ENCODE measurements at regions not wholly inside any gene's neighbourhood (a gene's known extent, or its start where the extent isn't known, plus 50 kb on each side); places are given as distances from the start of the nearest gene placed in this dataset.
"Not testable (repeated sequence)": the region's sequence is repeated elsewhere in the genome, so short reads cannot be mapped to it uniquely, and the experiment has no call there.

DNA sequence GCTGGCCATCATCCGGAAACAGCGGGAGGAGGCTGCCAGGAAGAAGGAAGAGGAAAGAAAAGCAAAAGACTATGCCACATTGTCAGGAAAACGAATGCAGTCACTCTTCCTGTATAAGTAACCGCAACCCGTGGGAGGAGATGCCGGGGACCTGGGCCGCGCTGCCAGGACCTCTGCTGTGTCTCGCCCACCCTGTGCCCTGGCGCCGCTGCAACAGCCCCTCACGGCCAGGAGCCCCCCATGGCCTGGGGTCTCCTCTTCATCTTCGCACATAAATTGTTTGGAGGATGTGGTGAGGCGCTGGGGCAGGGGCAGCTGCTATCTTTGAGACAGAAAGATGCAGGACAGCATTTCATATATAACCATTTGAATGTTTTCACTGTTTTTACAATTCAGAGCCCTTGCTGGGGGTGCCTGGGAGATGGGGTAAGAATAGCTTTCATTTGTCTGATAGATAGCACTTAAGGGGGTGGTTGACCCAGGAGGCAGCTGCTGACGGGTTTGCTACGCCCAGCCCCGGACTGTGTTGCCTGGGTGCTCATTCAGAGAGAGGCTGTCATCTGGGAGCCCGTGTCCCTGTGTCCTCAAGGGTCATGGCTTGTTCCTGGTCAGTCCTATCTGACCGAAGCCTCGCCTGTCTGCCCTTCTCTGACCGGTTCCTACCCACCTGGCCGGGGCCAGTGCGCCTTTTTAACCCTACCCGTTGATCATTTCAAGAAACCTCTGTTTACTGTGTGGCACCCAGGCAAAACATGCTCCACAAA lies 1067.7 kb upstream of the COX7C start:
- DNase-seq = no peak

DNA sequence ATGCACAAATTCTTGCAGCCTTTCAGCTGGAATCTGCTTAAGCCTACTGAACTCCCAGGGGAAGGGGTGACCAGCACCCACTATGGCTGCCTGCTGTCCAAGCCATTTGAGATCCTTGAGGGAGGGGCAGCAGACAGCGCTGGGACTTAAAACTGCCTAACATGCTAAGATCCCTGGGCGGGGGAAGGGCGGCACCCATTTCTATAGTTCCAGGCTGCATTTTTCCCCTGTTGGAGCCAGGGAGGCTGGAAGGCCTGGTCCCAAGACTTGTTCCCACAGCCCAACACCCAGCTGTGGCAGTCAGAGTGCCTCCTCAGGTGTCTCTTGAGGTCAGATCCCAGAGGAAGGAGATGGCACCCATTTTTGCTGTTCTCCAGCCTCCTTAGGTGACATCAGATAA lies 1061.3 kb upstream of the COX7C start:
- no peak for DNase-seq

DNA sequence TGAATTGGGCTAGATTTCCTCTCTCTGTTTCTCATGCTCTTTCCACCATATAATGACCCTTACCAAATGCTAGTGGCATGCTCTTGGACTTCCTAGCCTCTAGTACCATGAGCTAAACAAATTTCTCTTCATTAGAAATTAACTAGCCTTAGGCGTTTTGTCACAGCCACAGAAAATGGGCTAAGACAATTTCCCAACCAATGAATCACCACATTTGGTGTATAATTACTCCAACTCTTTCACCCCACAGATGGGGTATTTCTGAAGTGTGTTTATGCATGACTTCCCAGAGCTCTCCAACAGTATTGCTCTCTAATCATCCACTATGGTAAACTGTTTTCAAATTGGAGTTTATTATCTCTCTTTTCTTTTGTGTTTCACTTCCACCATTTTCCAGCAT lies 1041.1 kb upstream of the COX7C start:
- DNase-seq = no peak

DNA sequence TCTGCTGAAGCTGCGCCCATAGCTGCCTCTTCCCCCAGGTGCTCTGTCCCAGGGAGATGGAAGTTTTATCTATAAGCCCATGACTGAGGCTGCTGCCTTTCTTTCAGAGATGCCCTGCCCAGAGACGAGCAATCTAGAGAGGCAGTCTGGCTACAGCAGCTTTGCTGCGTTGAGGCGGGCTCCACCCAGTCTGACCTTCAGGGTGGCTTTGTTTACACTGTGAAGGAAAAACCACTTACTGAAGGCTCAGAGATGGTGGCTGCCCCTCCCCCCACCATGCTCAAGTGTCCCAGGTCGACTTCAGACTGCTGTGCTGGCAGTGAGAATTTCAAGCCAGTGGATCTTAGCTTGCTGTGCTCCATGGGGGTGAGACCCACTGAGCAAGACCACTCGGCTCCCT lies 1029.9 kb upstream of the COX7C start:
- DNase-seq = not testable (repeated sequence)

DNA sequence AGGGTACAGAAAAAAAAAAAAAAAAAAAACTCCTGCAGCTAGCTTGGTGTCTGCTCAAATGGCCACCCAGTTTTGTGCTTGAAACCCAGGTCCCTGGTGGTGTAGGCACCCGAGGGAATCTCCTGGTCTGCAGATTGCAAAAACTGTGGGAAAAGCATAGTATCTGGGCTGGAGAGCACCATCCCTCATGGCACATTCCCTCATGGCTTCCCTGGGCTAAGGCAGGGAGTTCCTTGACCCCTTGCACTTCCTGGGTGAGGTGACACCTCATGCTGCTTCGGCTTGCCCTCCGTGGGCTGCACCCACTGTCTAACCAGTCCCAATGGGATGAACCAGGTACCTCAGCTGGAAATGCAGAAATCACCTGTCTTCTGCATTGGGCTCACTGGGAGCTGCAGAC lies 1029.5 kb upstream of the COX7C start:
- not testable (repeated sequence) for DNase-seq

DNA sequence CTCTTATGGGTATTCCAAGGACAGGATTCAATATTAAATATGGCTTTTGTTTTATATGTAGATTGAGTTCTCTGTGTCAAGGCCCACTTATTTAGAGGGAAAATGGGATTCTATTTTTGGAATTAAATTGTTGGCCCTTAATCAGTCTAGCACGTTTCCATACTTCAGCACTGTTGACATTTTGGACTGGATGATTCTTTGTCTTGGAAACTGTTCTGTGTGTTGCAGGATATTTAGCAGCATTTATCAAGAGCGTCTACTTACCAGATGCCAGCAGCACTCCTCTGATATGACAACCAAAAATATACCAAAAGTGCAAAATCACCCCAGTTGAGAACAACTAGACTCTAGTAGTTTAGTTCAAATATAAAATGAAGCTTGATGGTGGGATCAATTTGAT lies 1027.0 kb upstream of the COX7C start:
- no peak for DNase-seq

DNA sequence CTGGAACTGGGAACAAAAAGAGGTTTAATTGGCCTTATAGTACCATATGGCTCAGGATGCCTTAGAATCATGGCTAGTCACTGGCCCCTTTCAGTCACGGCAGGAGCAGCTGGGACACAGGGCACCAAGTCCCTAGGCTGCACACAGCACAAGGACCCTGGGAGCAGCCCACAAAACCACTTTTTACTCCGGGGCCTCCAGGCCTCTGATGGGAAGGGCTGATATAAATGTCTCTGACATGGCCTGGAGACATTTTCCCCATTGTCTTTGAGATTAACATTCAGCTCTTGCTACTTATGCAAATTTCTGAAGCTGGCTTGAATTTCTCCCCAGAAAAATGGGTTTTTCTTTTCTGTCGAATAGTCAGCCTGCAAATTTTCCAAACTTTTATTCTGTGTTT lies 1026.4 kb upstream of the COX7C start:
- no peak for DNase-seq

DNA sequence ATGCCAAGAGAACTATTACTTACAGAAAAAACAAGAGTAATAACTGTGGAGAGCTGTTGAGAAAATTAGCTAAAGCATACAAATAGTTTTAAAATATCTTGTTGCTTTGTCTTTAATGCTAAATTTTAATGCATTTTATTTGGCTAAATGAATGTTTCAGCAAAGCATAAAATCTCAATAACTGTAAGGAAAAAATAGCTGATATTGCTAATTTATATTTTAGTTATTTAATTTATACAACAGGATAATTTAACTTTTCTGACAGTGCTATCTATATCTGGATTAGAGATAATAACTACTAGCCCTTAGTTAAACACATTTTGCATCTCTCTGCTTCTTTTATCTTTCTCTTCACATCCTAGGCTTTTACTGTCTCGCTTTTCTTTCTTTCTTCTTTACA lies 1014.9 kb upstream of the COX7C start:
- DNase-seq = no peak

DNA sequence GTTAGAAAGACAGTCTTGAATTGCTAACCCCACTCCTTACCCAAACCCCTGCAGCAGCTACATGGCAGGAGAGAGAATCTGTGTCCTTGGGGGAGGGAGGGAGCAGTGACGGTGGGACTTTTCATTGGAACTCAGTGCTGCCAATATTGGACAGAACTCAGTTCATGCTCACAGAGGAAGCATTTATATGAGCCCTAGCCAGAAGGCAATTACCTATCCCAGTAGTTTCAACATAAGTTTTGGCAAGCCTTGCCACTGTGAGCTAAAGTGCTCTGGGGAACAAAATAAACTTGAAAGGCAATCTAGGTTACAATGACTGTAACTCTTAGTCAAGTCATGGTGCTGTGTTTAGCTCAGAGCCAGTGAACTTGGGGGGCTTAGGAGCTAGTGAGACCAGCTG lies 1013.4 kb upstream of the COX7C start:
- DNase-seq = no peak

DNA sequence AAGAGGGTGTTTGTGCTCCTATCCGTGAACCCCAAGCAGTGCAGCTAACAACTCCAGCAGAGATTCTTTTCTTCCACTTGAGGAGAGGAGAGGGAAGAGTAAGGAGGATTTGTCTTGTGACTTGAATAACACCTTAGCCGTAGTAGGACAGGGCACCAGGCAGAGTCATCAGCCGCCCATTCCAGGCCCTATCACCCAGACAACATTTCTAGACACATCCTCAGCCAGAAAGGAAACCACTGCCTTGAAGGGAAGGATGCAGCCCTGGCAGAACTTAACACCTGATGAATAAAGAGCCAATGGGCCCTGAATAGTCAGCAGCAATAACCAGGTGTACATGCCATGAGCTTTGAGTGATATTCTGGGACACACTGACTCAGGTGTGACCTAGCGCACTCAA lies 1013.0 kb upstream of the COX7C start:
- DNase-seq = no peak

DNA sequence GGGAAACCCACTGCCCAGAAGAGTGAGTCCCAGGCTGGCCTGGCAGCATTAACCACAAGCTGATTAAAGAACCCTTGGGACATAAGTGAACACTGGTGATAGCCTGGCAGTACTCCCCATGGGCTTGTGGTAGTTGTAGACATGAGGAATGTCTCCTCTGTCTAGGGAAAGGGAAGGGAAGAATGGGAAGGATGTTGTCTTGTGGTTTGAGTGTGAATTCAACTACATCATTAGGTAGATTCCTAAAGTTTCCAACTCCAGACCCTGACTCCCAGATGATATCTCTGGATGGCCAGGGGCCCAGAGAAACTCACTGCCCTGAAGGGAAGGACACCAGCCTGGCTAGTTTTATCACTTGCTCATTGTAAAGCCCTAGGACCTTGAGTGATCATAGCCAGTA lies 1012.4 kb upstream of the COX7C start:
- no peak for DNase-seq

DNA sequence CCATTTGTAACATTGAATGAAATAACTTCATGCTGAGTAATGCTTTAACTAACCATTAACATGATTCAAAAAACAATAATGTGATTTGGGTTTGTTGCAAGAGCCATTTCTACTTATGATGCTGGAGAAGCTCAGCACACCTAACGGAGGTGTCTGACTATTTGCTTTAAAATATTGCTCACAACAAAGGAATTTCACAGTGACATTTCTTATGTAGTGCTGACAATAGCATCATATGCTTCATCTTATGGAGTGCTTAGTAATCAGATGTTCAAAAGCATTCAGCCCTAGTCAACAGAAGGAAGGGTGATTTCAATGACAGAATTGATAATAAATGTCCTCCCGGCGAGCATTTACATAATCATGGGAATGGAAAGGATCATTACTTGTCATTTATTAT lies 1003.3 kb upstream of the COX7C start:
- DNase-seq = no peak

DNA sequence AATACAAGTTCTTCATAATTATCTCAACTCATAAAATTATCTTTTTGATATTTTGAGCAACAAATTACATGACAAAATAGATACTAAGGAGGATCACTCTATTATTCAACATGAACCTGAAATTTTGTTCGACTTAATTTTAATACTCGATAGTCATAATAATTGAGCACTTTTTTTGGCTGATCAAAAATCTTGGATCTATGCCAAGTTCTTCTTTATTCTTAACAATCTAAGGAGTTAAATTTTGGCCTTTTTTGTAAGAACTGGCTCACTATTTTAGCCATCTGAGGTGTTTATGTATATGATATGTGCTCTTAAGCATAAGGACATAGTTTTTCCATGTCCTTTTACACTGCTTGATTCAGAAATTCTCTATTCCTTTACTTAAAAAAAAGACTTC lies 996.1 kb upstream of the COX7C start:
- DNase-seq = no peak

DNA sequence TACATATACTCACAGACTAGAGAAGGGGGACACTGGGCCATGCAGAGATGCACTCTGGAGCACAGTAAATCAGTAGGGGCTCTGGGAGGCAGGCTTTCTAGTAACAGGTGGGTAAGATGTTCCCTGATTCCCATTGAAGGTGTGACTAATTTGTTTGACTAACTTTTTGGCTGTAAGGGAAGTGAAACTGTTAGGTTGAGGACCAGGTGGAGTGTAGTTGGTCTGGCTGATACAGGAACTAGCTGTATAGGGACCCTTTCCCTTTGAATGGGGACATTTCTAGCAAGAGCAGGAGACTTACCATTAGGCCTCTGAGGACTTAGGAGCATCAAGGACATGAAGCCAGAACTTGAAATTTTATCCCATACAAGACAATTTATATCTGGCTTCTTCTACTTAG lies 989.6 kb upstream of the COX7C start:
- no peak for DNase-seq

DNA sequence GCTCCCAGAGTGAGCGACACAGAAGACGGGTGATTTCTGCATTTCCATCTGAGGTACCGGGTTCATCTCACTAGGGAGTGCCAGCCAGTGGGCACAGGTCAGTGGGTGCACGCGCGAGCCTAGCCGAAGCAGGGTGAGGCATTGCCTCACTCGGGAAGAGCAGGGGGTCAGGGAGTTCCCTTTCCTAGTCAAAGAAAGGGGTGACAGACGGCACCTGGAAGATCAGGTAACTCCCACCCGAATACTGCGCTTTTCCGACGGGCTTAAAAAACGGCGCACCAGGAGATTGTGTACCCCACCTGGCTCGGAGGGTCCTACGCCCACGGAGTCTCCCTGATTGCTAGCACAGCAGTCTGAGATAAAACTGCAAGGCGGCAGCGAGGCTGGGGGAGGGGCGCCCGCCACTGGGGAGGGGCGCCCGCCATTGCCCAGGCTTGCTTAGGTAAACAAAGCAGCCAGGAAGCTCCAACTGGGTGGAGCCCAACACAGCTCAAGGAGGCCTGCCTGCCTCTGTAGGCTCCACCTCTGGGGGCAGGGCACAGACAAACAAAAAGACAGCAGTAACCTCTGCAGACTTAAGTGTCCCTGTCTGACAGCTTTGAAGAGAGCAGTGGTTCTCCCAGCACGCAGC lies 979.1 kb upstream of the COX7C start:
- DNase-seq = not testable (repeated sequence)

DNA sequence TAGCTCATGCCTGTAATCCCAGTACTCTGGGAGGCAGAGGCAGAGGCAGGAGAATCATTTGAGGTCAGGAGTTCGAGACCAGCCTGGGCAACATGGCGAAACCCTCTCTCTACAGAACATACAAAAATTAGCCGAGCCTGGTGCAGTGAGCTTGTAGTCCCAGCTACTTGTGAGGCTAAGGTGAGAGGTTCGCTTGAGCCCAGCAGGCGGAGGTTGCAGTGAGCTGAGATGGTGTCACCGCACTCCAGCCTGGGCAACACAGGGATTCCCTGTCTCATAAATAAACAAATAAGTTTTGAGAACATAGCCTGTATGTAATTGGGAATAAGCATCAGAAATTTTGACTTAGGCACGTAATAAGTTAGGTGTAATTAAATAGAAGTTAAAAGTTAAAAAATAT lies 971.7 kb upstream of the COX7C start:
- DNase-seq = no peak

DNA sequence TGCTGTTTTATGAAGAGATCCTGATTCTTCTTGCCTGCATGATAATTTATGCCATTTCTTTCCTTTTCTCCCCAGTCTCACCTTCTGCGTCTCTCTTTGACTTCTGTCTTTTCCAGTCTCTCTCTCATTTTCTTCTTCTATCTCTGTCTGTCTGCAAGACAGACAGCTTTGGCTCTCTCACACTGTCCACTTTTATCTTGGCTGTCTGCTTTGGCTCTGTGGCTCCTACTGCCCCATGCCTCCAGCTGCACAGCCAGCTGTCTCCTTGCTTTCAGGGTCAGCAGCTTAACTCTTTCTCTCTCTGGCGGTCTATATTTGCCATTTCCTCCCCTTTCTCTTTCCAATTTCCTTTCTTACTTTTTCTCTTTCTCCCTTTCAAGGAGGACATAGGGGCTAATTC lies 971.1 kb upstream of the COX7C start:
- DNase-seq = no peak

DNA sequence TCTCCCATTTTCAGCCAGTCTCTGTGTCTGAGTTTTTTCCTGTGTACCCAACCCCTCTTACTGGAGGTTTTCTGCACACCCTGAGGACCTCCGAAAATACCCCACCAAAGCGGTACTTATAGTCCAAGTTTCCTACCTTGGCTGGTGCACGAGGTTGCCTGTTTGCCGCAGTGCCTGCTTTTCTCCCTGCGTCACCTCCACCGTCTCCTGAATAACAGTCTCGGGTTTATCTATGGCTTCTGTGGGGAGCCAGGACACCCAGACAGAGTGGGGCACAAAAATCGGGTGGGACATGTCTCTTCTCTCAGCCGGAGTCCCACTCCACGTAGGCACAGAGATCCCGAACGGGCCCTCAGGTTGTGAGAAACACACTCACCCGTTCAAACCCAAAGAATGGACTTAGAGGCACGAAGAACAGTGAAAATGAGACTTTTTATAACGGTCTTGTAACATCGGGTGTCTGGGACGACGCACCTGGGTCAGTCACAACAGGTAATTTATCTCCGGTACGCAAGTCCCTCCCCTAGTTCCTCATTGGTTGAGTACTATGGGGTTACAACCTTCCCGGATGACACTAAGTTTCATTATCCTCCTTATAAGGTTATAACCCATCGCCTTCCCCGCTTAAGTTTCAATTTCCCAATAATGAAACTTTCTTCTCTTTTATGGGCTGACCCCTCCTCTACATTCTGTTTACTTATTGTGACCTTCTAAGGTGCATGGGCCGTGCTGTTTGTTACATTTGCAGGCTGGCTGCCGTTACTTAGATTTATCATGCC lies 970.2 kb upstream of the COX7C start:
- no peak for DNase-seq

DNA sequence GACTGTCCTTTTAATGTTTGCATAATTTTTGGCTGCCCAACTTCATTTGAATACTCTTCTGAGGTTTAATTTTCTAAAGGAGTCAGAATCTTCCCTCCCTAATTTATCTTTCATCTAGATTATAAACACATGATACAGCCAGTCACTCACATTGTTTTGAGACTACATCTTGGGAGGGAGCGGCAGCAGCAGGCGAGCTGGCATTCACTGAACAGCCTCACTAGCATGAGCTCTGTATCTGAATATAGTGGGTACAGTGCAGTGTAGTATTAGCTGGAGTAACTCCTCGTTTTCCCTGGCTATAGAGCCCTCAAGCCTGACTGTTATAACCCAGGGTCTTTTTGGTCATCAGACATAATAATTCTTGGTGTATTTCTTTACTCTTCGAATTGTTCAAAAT lies 969.2 kb upstream of the COX7C start:
- DNase-seq = no peak

DNA sequence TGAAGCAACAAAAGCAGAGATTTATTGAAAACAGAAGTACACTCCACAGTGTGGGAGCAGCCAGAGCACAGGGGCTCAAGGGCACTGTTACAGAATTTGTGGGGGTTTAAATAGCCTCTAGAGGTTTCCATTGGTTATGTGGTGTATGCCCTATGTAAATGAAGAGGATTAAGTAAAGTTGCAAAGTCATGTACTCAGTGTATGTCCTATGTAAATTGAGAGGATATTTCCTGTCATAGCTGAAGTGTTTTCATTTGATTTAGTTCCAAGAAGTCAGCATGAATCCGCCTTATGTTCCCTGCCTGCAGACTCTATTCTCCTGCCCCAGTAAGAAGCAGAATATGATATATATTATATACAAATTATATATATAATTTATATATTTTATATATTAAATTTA lies 966.0 kb upstream of the COX7C start:
- no peak for DNase-seq

DNA sequence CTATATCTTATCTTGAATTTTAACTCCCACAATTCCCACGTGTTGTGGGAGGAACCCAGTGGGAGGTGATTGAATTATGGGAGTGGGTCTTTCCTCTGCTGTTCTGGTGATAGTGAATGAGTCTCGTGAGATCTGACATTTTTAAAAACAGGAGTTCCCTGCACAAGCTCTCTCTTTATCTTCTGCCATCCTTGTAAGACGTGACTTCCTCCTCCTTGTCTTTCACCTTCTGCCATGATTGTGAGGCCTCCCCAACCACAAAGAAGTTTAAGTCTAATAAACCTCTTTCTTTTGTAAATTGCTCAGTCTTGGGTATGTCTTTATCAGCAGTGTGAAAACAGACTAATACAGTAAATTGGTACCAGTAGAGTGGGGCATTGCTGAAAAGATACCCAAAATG lies 963.6 kb upstream of the COX7C start:
- not testable (repeated sequence) for DNase-seq

DNA sequence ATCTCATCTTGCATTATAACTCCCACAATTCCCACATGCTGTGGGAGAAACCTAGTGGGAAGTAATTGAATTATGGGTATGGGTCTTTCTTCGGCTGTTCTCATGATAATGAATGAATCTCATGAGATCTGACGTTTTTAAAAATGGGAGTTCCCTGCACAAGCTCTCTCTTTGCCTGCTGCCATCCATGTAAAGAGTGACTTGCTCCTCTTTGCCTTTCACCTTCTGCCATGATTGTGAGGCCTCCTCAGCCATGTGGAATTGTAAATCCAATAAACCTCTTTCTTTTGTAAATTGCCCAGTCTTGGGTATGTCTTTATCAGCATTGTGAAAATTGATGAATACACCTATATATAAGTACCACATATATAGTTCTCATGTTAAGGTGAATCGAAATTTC lies 961.7 kb upstream of the COX7C start:
- no peak for DNase-seq

DNA sequence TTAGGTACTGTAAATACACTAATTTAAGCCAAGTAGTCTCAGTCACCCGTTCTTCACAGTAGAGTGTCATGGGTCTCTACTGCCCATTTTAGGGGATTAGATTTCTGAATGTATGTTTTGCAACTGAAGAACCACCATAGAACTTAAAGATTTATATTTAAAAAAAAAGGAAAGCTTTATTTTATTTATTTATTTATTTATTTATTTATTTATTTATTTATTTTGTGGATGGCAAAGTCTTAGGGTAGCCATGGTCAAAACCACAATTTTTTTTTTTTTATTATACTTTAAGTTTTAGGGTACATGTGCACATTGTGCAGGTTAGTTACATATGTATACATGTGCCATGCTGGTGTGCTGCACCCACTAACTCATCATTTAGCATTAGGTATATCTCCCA lies 960.4 kb upstream of the COX7C start:
- DNase-seq = not testable (repeated sequence)
